Stimulated activated CD8-positive, alpha-beta memory T cell treated with anti-CD3 and anti-CD28 coated beads, Interleukin-4, amount 100 ng/mL, for 1 hour (primary cell): ENCODE measurements at regions not wholly inside any gene's neighbourhood (a gene's known extent, or its start where the extent isn't known, plus 50 kb on each side); places are given as distances from the start of the nearest gene placed in this dataset.
"Not testable (repeated sequence)": the region's sequence is repeated elsewhere in the genome, so short reads cannot be mapped to it uniquely, and the experiment has no call there.

ENCODE experiments used
- DNase-seq, 2 donors: peaks; one replicate each; pipeline ENCODE4 v3.0.0-alpha.2; 2020; ENCODE audit warnings: low read depth in 2 of 2, low spot score in 1 of 2

- no peak for DNase-seq
These were observed 156.3 kb upstream of the COBL start for GRCh38 chr7:51472873-51473272.

GRCh38 chr7:51471981-51472296 is 155.3 kb upstream of the COBL start:
- DNase-seq: no peak

- DNase-seq: no peak
These were observed 154.8 kb upstream of the COBL start for GRCh38 chr7:51471210-51471980.

DNA sequence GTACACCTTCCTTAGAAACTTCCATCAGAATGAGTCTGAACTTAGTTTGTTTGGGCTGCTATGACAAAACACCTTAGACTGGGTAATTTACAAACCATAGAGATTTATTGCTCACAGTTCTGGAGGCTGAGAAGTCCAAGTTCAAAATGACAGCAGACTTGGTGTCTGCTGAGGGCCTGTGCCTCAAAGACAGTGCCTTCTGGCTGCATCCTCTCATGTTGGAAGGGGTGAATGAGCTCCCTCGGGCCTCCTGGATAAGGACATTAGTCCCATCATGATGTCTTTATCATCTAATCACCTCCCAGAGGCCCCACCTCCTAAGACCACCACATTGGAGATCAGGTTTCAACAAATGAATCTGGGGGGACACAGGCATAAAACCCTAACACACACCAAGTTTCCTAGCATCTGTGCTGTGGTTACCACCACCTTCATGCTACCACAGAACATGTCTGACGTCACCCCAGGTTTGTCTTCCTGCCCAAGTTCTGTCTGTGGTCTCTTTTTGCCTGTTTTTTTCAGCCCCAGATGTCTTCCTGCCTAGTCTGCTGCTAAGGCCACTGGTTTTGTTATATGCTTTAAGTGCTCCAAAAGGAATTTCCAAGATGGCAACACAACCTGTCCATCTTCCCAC is 150.9 kb upstream of the COBL start:
- no peak for DNase-seq

- no peak for DNase-seq
These were observed 143.2 kb upstream of the COBL start for GRCh38 chr7:51459809-51460208.

GRCh38 chr7:51458693-51459092 is 142.1 kb upstream of the COBL start:
- DNase-seq: no peak

- no peak for DNase-seq
These were observed 140.5 kb upstream of the COBL start for GRCh38 chr7:51457079-51457478.

GRCh38 chr7:51456431-51457060 is 139.9 kb upstream of the COBL start:
- no peak for DNase-seq

DNA sequence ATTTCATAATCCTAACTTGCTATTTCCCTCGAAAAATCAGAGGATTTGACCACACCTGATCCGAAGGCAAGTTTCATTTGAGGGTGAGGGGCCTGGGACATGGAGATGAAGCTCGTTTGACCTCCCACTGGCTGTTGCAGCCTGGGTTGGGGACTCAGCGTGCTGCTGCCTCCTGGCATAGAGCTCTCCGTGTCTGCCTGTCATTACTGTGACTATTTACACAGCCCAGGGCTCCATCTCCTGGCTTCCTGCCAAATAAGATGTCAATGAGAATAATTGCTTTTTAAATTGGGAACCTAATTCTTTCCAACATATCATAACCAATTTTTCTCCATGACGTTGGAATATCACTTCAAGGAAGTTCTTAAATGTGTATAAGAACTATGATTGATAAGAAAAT is 139.3 kb upstream of the COBL start:
- no peak for DNase-seq

DNA sequence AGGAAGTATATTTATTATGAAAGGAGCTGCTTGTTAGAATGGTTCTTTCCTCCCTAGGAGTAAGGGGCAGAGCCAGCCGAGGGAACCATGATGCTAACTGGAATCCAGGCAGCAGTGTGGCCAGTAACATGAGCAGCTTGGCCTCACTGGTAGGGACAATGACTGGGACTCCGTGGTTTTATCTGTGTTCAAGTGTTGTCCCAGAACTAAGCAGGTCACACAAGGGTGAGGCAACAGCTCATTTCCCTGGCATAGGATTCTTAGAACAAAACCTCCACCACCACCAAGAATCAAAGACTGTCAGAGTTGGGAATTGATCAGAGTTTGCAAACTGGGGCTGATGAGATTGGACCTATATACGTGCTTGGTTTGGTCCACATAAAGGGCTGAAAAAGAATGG is 138.9 kb upstream of the COBL start:
- DNase-seq: no peak

DNA sequence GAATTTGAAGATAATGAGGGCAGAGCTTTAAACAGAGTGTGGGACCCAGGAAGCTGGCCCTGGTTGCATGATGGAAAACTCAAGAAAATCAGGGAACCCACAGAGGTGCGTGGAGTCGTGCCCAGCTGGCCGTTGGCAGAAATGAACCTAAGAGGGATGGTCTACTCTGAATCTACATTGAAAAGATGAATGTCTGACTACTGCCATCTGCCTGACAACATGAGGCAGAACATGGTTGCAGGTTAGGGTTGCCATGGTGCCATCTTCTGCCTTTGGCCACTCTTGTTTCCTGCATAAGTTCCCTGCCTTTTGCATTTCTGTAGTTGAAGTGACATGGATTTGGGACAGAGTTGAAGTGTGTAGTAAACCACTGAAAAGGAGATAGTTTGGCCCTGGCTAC is 138.5 kb upstream of the COBL start:
- no peak for DNase-seq

DNA sequence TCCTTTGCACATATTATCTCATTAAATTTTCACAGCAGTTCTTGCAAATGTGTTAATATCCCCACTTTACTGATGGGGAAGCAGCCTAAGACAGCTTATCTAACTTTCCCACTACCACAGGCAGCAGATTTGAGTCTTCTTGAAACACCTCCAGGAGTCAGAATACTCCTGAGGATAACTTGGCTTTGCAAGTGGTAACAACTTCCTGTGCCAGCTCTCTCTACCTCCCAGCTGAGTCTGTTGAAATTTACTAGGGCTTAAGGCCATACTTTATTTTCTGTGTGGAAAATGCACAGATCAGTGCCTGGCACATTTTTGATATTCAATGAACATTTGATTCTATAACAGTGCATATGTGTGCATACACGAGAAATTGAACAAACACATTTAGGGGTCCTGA is 136.1 kb upstream of the COBL start:
- no peak for DNase-seq

DNA sequence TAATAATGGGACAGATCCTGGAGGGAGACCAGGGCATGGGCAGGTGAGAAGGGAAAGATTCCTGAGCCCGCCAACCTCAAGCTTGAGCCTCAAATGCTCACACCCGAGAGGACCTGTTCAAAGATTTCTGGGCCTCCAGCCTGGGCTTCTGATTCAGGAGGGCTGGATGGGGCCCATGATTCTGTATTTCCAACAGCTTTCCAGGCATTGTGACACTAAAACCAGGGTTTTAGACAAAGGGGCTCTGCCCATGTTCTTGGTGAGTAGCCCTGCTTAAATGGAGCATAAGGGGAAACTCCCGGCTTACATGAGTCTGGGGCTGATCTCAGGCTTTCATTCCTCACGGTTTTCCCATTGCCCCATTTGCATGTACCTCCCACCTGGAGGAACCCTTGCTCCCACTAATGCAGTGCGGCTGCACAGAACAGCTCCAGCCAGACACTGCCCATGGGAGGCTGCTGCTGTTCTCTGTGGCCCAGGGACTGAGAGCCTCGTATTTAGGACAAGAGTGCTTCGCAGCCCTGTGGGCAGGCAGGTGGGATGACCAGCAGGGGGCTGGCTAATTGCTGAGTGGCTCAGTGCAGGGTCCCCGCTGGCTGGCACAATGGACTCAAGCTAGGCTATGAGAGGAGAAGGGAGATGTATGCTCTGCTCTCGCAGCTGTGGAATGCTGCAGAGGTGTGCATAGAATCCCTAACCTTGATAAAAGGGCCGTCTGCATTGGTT is 135.3 kb upstream of the COBL start:
- no peak for DNase-seq

GRCh38 chr7:51450541-51450940 is 133.9 kb upstream of the COBL start:
- DNase-seq: no peak

GRCh38 chr7:51446785-51447184 is 130.2 kb upstream of the COBL start:
- no peak for DNase-seq

- DNase-seq: no peak
These were observed 129.7 kb upstream of the COBL start for GRCh38 chr7:51446356-51446755.

DNA sequence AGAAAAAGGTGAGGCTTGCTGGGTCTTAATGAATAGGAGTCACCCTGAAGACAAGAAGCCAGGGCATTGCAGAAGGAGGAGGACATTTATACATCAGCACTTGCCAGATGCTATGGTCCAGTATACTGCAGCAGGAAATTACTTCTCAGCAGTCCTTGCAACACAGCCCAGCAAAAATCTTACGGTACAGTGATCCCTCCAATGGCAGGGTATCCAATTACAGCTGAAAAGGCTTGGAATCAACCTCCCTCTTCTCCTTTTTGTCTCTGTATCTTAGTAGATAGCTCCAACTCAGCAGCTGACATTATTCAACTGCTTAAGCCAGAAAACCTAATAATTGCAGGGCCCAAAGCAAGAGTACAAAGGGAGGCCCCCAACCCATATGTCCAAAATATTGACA is 128.3 kb upstream of the COBL start:
- DNase-seq: no peak

GRCh38 chr7:51430480-51431086 is 114.0 kb upstream of the COBL start:
- peak in 1 of 2 donors; percentile 3 for DNase-seq

- no peak for DNase-seq
These were observed 111.7 kb upstream of the COBL start for GRCh38 chr7:51428217-51428887.

DNA sequence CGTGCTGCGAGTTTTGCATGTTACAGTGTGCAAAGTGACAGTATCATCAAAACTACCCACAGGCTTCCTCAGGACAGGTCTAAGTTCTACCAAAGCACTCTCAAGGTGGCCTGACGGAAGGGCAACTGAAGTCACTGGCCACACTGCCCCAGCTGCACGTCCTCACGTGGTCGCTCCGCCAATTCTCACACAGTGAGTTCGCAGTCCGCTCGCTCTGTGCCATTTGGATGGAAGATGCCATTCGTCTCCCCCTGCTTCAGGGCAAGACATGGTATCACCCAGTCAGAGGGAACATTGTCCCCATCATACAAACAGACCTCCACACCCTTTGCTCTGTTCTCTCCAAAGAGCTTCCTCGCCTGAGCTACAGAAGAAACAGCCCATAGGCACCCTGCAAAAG is 109.6 kb upstream of the COBL start:
- no peak for DNase-seq

- not testable (repeated sequence) for DNase-seq
These were observed 93.3 kb upstream of the COBL start for GRCh38 chr7:51409934-51410333.
